Ovary (tissue), 3 donors: ENCODE measurements at regions not wholly inside any gene's neighbourhood (a gene's known extent, or its start where the extent isn't known, plus 50 kb on each side); places are given as distances from the start of the nearest gene placed in this dataset.

ENCODE experiments used
- POLR2A ChIP-seq: fragments of 450-650 bp; IDR thresholded peaks from one replicate; pipeline ENCODE4 v1.6.1; 2017; ENCODE audit warnings: antibody characterized with exemption, mild to moderate bottlenecking, moderate library complexity
- TF ChIP-seq, protein P1 (sequence below), 3 donors: fragments of 450-650 bp in 2 of 3; fragments of 200-600 bp in 1 of 3; IDR thresholded peaks; one replicate each; pipeline versions ENCODE4 v1.5.1 to v1.8.0; 2016 to 2022; ENCODE audit warnings: antibody characterized with exemption in 3 of 3, mild to moderate bottlenecking in 1 of 3
- donor health status: DM: no; HTN: no; CAD: no.

DNA sequence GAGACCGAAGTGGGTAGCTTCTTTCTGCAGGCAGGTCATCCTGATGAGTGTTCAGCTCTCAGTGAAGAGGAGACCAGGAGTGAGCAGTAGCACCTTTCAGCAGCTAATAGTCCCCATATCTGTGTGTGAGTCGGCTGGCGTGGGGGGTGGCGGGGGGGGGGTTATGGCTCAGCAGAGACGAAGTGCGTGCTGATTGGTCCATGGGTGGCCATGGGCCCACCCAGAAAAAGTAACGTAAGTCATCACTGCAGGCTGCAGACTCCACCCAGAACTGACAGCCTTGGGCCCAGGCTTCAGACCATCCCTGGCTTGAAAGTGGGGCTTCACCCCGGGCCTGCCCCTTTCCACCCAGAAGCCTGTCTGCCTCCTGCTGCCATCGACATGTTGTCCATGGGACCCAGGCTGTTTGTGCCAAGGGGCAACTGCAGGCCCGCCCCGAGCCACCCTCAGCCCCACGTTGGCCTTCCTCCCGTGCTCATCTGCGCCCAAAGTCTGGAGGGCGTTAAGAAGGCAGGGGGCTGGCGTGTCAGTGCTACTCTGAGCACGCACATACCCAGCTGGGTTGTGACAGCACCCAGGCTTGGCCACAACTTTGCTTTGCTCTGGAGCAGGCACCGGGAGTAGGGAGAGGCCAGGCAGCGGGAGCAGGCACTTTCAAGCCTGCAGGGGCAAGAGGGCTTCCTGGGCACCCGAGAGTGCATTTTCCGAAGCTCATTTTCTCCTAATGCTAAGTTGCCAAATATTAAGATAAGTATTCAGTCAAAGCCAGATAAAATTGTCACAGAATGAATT lies 511.7 kb upstream of the CDIN1 start:
- TF ChIP-seq, protein P1, sequence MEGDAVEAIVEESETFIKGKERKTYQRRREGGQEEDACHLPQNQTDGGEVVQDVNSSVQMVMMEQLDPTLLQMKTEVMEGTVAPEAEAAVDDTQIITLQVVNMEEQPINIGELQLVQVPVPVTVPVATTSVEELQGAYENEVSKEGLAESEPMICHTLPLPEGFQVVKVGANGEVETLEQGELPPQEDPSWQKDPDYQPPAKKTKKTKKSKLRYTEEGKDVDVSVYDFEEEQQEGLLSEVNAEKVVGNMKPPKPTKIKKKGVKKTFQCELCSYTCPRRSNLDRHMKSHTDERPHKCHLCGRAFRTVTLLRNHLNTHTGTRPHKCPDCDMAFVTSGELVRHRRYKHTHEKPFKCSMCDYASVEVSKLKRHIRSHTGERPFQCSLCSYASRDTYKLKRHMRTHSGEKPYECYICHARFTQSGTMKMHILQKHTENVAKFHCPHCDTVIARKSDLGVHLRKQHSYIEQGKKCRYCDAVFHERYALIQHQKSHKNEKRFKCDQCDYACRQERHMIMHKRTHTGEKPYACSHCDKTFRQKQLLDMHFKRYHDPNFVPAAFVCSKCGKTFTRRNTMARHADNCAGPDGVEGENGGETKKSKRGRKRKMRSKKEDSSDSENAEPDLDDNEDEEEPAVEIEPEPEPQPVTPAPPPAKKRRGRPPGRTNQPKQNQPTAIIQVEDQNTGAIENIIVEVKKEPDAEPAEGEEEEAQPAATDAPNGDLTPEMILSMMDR (IDR thresholded peaks at IDR 0.05) = no peak
- TF ChIP-seq POLR2A = no peak
